Stimulated activated memory B cell treated with anti-CD40 and anti-IgM and Interleukin-4, amounts not matched to agents 10 μg/mL and 1 μg/mL and 100 μg/mL, for 72 hours (primary cell): ENCODE measurements at regions not wholly inside any gene's neighbourhood (a gene's known extent, or its start where the extent isn't known, plus 50 kb on each side); places are given as distances from the start of the nearest gene placed in this dataset.

ENCODE experiments used
- ATAC-seq: fragments of 150-1000 bp; cut with Tn5 transposase; 2 replicates; pipeline ENCODE4 v1.10.0; 2021
- H3K27ac Mint-ChIP-seq: one replicate; pipeline ENCODE4 v1.8.0; 2022; ENCODE audit warnings: mild to moderate bottlenecking, mixed read lengths
- H3K27me3 Mint-ChIP-seq: one replicate; pipeline ENCODE4 v1.8.0; 2022; ENCODE audit warnings: mixed read lengths
- H3K36me3 Mint-ChIP-seq: one replicate; pipeline ENCODE4 v1.8.0; 2022; ENCODE audit warnings: mixed read lengths
- H3K4me1 Mint-ChIP-seq: one replicate; pipeline ENCODE4 v1.8.0; 2022; ENCODE audit warnings: mixed read lengths
- H3K4me3 Mint-ChIP-seq: one replicate; pipeline ENCODE4 v1.8.0; 2022; ENCODE audit warnings: mild to moderate bottlenecking, moderate library complexity, mixed read lengths
- H3K9me3 Mint-ChIP-seq: one replicate; pipeline ENCODE4 v1.8.0; 2022; ENCODE audit warnings: mixed read lengths

- no peaks in the 10 kb centered on the region for H3K27me3 Mint-ChIP-seq
- no peak overlapping the region for H3K4me3 Mint-ChIP-seq
- no peak for ATAC-seq
- peaks cover 12% of the 10 kb centered on the region for H3K9me3 Mint-ChIP-seq
- no peaks in the 10 kb centered on the region for H3K36me3 Mint-ChIP-seq
- H3K27ac Mint-ChIP-seq: no peak overlapping the region
- no peaks in the 10 kb centered on the region for H3K4me1 Mint-ChIP-seq
Observed at GRCh38 chr6:93471281-93471680, 51.9 kb upstream of the EPHA7 start.
